HepG2 (cell line): ENCODE measurements at regions not wholly inside any gene's neighbourhood (a gene's known extent, or its start where the extent isn't known, plus 50 kb on each side); places are given as distances from the start of the nearest gene placed in this dataset.

Source experiments
- ATAC-seq: fragments of 200-7000 bp; cut with Tn5 transposase; 3 replicates; pipeline ENCODE4 v1.9.1; 2020; ENCODE audit warnings: mild to moderate bottlenecking, moderate library complexity
- BruUV-seq: library from RNA; stranded (reverse); fragments of 400-500 nt; replicated peaks from 2 replicates; lab custom pipeline; 2021; lab: Mats Ljungman, UMichigan
- CTCF ChIA-PET: fragments of 300-600 bp; formaldehyde crosslinking; extraction: SDS; loops from one replicate; lab custom pipeline; 2021; ENCODE audit warnings: low total read pairs, inconsistent platforms, low intra/inter-chr PET ratio; lab: Yijun Ruan, JAX
- POLR2A ChIA-PET: fragments of 350-600 bp; sonication (Branson Sonifier 250); formaldehyde crosslinking; loops from one replicate; lab custom pipeline; 2020; ENCODE audit warnings: antibody characterized with exemption, inconsistent platforms; lab: Yijun Ruan, JAX
- DNase-seq: peaks from one replicate; pipeline ENCODE4 v3.0.0-alpha.2; 2015; ENCODE audit warnings: low spot score
- FAIRE-seq: peaks from 3 replicates; lab custom pipeline; 2011; peaks lifted over from hg19 to GRCh38; lab: Jason Lieb, UNC
- H2AFZ ChIP-seq: one replicate; pipeline ENCODE4 v1.6.1; 2011; ENCODE audit warnings: low read length, inconsistent platforms
- H3K27ac ChIP-seq: fragments of 300-600 bp; 3 replicates; pipeline ENCODE4 v1.8.0; 2011; ENCODE audit warnings: mixed run types, mild to moderate bottlenecking, mixed read lengths, low read length, inconsistent platforms; ENCODE audit not compliant: insufficient read depth; ENCODE audit errors: extremely low read length
- H3K27me3 ChIP-seq, 2 experiments: fragments of 200-600 bp in 1 of 2; 2 replicates in 1 of 2; 3 replicates in 1 of 2; pipeline versions ENCODE4 v1.6.0 to v1.8.0; 2011; ENCODE audit warnings: low read length in 2 of 2, mild to moderate bottlenecking in 2 of 2, moderate library complexity in 2 of 2, inconsistent platforms in 1 of 2; ENCODE audit not compliant: insufficient read depth in 2 of 2, control insufficient read depth in 1 of 2
- H3K36me3 ChIP-seq, 2 experiments: fragments of 200-600 bp in 1 of 2; replicated peaks in 1 of 2; 2 replicates in 1 of 2; 3 replicates in 1 of 2; pipeline versions ENCODE4 v1.5.1 to v1.8.0; 2011; ENCODE audit warnings: low read length in 2 of 2, inconsistent platforms in 1 of 2; ENCODE audit not compliant: insufficient read depth in 2 of 2, control insufficient read depth in 1 of 2
- H3K4me1 ChIP-seq: 2 replicates; pipeline ENCODE4 v1.5.1; 2012; ENCODE audit warnings: low read length, inconsistent platforms; ENCODE audit not compliant: insufficient read depth
- H3K4me2 ChIP-seq: 2 replicates; pipeline ENCODE4 v1.6.0; 2011; ENCODE audit warnings: low read depth, low read length, inconsistent platforms
- H3K4me3 ChIP-seq, 3 experiments: fragments of 200-600 bp in 1 of 3; sonication (generic), shearing (Covaris generic) in 1 of 3; replicated peaks in 1 of 3; 2 replicates each; pipeline ENCODE4 v1.5.1; 2011 to 2016; ENCODE audit warnings: low read length in 3 of 3, inconsistent platforms in 2 of 3, low read depth in 2 of 3, mild to moderate bottlenecking in 2 of 3, control low read depth in 1 of 3, mixed read lengths in 1 of 3; ENCODE audit not compliant: insufficient read depth in 1 of 3
- H3K79me2 ChIP-seq: one replicate; pipeline ENCODE4 v1.6.1; 2011; ENCODE audit warnings: low read length, inconsistent platforms; ENCODE audit not compliant: insufficient read depth
- H3K9ac ChIP-seq: 2 replicates; pipeline ENCODE4 v1.6.0; 2011; ENCODE audit warnings: mild to moderate bottlenecking, low read depth, low read length, inconsistent platforms; ENCODE audit not compliant: insufficient read depth
- H3K9me3 ChIP-seq: 2 replicates; pipeline ENCODE4 v1.5.1; 2012; ENCODE audit warnings: mild to moderate bottlenecking, low read length
- H4K20me1 ChIP-seq: 2 replicates; pipeline ENCODE4 v1.6.0; 2011; ENCODE audit warnings: inconsistent platforms, mild to moderate bottlenecking, low read length, moderate library complexity; ENCODE audit not compliant: insufficient read depth
- HNRNPH1 ChIP-seq: fragments of 200-400 bp; formaldehyde crosslinking; optimal IDR thresholded peaks from 2 replicates; pipeline ENCODE3; 2017; ENCODE audit warnings: mild to moderate bottlenecking, low read depth, low read length
- MAFF ChIP-seq: IDR thresholded peaks from 2 replicates; pipeline ENCODE4 v1.6.1; 2011; ENCODE audit warnings: low read depth, low read length, improper control_type of control experiment
- MAFK ChIP-seq, 2 experiments: IDR thresholded peaks in 1 of 2; conservative IDR thresholded peaks in 1 of 2; 2 replicates each; pipeline ENCODE4 v1.6.1; 2011; ENCODE audit warnings: improper control_type of control experiment in 2 of 2, low read length in 2 of 2
- MED8 ChIP-seq: sonication (generic); formaldehyde crosslinking; IDR thresholded peaks from 2 replicates; pipeline ENCODE4 v1.8.1; 2023; ENCODE audit warnings: mild to moderate bottlenecking, missing genetic modification reagents; ENCODE audit not compliant: insufficient replicate concordance
- ZNF20 ChIP-seq: sonication (generic); formaldehyde crosslinking; IDR thresholded peaks from 2 replicates; pipeline ENCODE4 v1.4.0; 2020; ENCODE audit warnings: mild to moderate bottlenecking, moderate library complexity, missing genetic modification reagents
- in situ Hi-C: cut with HindIII; loops from 2 replicates; pipeline ENCODE4 v1.10.0; 2017; ENCODE audit warnings: low pct_unique_long_range_greater_than_20kb; ENCODE audit not compliant: extremely low pct_ligation_motif_present
- intact Hi-C: fragments of 100-400 bp; cut with micrococcal nuclease; formaldehyde crosslinking; loops from one replicate; pipeline ENCODE4 v1.10.0; 2022; ENCODE audit not compliant: unreplicated experiment
- TF ChIP-seq, protein P1 (sequence below): sonication (generic); formaldehyde crosslinking; IDR thresholded peaks from 2 replicates; pipeline ENCODE4 v1.4.0; 2020; ENCODE audit warnings: missing genetic modification reagents

DNA sequence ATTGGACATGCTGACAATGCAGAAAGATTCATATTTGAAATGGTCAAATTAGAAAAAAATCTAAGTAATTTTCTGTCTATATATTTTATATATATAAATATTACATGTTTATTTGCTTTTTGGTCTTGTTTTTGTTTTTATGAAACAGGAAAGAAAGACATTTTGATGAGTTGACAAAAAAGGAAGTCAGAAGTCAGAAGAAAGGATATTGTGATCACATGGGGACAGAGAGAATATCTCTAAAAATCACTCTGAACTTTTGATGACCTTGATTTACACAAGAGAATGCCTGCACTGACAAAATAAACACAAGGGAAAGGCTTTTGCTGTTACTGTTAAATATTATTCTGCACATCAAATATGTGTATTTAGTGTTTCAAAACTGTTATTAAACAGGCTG is 811.2 kb downstream of the SI start:
- Histone ChIP-seq H4K20me1 (no peaks in the 10 kb centered on the region), H3K4me1 (no peaks in the 10 kb centered on the region), H3K27ac (no peak overlapping the region), H3K36me3 (no peaks in the 10 kb centered on the region), H3K9ac (no peak overlapping the region), H3K4me2 (no peak overlapping the region), H3K27me3 (no peaks in the 10 kb centered on the region), H3K4me3 (no peak overlapping the region)
- POLR2A ChIA-PET = no interaction called here
- in situ Hi-C loops (no loop called here), intact Hi-C loops (no loop called here)
- CTCF ChIA-PET = no interaction called here
- DNase-seq = no peak
- TF ChIP-seq MAFK (conservative IDR thresholded peaks at IDR 0.05 in 1 of 2, IDR thresholded peaks at IDR 0.05 in 1 of 2; ENCODE audit: low read length in 2 of 2) = peak; percentile 88 to 94
- TF ChIP-seq, protein P1, sequence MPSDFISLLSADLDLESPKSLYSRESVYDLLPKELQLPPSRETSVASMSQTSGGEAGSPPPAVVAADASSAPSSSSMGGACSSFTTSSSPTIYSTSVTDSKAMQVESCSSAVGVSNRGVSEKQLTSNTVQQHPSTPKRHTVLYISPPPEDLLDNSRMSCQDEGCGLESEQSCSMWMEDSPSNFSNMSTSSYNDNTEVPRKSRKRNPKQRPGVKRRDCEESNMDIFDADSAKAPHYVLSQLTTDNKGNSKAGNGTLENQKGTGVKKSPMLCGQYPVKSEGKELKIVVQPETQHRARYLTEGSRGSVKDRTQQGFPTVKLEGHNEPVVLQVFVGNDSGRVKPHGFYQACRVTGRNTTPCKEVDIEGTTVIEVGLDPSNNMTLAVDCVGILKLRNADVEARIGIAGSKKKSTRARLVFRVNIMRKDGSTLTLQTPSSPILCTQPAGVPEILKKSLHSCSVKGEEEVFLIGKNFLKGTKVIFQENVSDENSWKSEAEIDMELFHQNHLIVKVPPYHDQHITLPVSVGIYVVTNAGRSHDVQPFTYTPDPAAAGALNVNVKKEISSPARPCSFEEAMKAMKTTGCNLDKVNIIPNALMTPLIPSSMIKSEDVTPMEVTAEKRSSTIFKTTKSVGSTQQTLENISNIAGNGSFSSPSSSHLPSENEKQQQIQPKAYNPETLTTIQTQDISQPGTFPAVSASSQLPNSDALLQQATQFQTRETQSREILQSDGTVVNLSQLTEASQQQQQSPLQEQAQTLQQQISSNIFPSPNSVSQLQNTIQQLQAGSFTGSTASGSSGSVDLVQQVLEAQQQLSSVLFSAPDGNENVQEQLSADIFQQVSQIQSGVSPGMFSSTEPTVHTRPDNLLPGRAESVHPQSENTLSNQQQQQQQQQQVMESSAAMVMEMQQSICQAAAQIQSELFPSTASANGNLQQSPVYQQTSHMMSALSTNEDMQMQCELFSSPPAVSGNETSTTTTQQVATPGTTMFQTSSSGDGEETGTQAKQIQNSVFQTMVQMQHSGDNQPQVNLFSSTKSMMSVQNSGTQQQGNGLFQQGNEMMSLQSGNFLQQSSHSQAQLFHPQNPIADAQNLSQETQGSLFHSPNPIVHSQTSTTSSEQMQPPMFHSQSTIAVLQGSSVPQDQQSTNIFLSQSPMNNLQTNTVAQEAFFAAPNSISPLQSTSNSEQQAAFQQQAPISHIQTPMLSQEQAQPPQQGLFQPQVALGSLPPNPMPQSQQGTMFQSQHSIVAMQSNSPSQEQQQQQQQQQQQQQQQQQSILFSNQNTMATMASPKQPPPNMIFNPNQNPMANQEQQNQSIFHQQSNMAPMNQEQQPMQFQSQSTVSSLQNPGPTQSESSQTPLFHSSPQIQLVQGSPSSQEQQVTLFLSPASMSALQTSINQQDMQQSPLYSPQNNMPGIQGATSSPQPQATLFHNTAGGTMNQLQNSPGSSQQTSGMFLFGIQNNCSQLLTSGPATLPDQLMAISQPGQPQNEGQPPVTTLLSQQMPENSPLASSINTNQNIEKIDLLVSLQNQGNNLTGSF (CRISPR knock-in tag) = no peak
- TF ChIP-seq MAFF = peak; percentile 92
- no peak for TF ChIP-seq ZNF20 (CRISPR knock-in tag)
- TF ChIP-seq HNRNPH1 = no peak
- no peak for TF ChIP-seq MED8 (CRISPR knock-in tag)
- TF ChIP-seq, all 625 proteins: peak for 2
- H2AFZ ChIP-seq = no peak overlapping the region
- ATAC-seq (no peak), FAIRE-seq (no peak)
- no TSS peak for BruUV-seq
- H3K9me3 ChIP-seq = peaks cover 7% of the 10 kb centered on the region; the same call in 1 of the 2 replicates
- H3K79me2 ChIP-seq = no peaks in the 10 kb centered on the region
